Mesendoderm (in vitro differentiated cells): ENCODE measurements at regions not wholly inside any gene's neighbourhood (a gene's known extent, or its start where the extent isn't known, plus 50 kb on each side); places are given as distances from the start of the nearest gene placed in this dataset.

Experiments used
- DNase-seq: peaks from one replicate; pipeline ENCODE4 v3.0.0; 2013
- H2AK5ac ChIP-seq: 2 replicates; pipeline ENCODE4 v1.6.1; 2013; ENCODE audit warnings: low read length, inconsistent platforms
- H2BK120ac ChIP-seq: 2 replicates; pipeline ENCODE4 v1.6.1; 2013; ENCODE audit warnings: low read depth, mild to moderate bottlenecking, low read length, moderate library complexity, mixed read lengths
- H2BK15ac ChIP-seq: replicated peaks from 2 replicates; pipeline ENCODE4 v1.6.1; 2013; ENCODE audit warnings: low read depth, mild to moderate bottlenecking, moderate library complexity
- H2BK5ac ChIP-seq: 2 replicates; pipeline ENCODE4 v1.6.1; 2013; ENCODE audit warnings: low read length, inconsistent platforms
- H3K18ac ChIP-seq: 2 replicates; pipeline ENCODE4 v1.6.1; 2013; ENCODE audit warnings: mild to moderate bottlenecking, low read length, mixed read lengths
- H3K23ac ChIP-seq: one replicate; pipeline ENCODE4 v1.6.1; 2013; ENCODE audit warnings: low read length
- H3K27ac ChIP-seq: 2 replicates; pipeline ENCODE4 v1.5.1; 2013; ENCODE audit warnings: low read depth, mild to moderate bottlenecking, inconsistent platforms, low read length, moderate library complexity
- H3K27me3 ChIP-seq: 2 replicates; pipeline ENCODE4 v1.6.1; 2013; ENCODE audit warnings: low read length, control low read depth, mild to moderate bottlenecking, inconsistent platforms; ENCODE audit not compliant: insufficient read depth, poor library complexity
- H3K36me3 ChIP-seq: 2 replicates; pipeline ENCODE4 v1.6.1; 2013; ENCODE audit warnings: low read length, inconsistent platforms; ENCODE audit not compliant: control insufficient read depth, insufficient read depth
- H3K4ac ChIP-seq: one replicate; pipeline ENCODE4 v1.6.1; 2013; ENCODE audit warnings: low read depth, mild to moderate bottlenecking, low read length, moderate library complexity
- H3K4me1 ChIP-seq: 2 replicates; pipeline ENCODE4 v1.6.1; 2013; ENCODE audit warnings: low read depth, low read length, inconsistent platforms; ENCODE audit not compliant: control insufficient read depth
- H3K4me2 ChIP-seq: 2 replicates; pipeline ENCODE4 v1.6.1; 2013; ENCODE audit warnings: low read length
- H3K4me3 ChIP-seq: 2 replicates; pipeline ENCODE4 v1.5.1; 2013; ENCODE audit warnings: mild to moderate bottlenecking, low read length
- H3K56ac ChIP-seq: one replicate; pipeline ENCODE4 v1.6.1; 2013; ENCODE audit warnings: low read length
- H3K79me1 ChIP-seq: 2 replicates; pipeline ENCODE4 v1.6.1; 2013; ENCODE audit warnings: low read length, inconsistent platforms
- H3K79me2 ChIP-seq: 2 replicates; pipeline ENCODE4 v1.6.1; 2013; ENCODE audit warnings: mild to moderate bottlenecking, low read length; ENCODE audit not compliant: control insufficient read depth, insufficient read depth
- H3K9ac ChIP-seq: 2 replicates; pipeline ENCODE4 v1.6.1; 2013; ENCODE audit warnings: low read length, inconsistent platforms
- H4K5ac ChIP-seq: one replicate; pipeline ENCODE4 v1.6.1; 2013; ENCODE audit warnings: low read length
- H4K8ac ChIP-seq: one replicate; pipeline ENCODE4 v1.6.1; 2013; ENCODE audit warnings: low read depth, mild to moderate bottlenecking, control low read depth, low read length, moderate library complexity
- WGBS: extraction: QIAGEN DNeasy Blood & Tissue Kit; methylation state at CpG from one replicate; pipeline ENCODE4 v1.1.7; 2013; ENCODE audit warnings: low lambda C conversion rate, missing lambda C conversion rate; ENCODE audit not compliant: insufficient coverage; ENCODE audit errors: extremely low coverage; 5-methylcytosine and 5-hydroxymethylcytosine counted together

DNA sequence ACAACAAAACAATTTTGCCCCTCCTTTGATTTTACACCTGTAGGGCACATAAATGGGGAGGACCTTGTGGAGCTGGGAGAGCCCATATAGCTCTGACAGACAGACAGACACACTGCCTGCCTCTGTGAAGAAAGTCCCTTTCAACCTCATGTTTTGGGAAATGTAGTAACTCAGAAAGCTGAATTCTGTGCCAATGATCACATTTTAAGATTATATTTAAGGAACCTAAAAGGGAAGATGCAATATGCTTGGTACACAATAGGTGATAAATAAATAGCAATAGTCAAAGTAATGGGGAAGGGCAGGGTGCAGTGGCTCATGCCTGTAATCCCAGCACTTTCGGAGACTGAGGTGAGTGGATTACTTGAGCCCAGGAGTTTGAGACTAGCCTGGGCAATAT is 446.4 kb upstream of the ID2 start:
- Histone ChIP-seq H2BK15ac (no peak overlapping the region), H3K79me1 (no peaks in the 10 kb centered on the region), H3K4ac (no peak overlapping the region), H4K5ac (no peak overlapping the region), H3K56ac (no peak overlapping the region), H2BK120ac (no peak overlapping the region), H3K4me1 (no peaks in the 10 kb centered on the region), H3K23ac (no peak overlapping the region), H4K8ac (no peak overlapping the region), H3K4me2 (no peak overlapping the region), H2BK5ac (no peak overlapping the region), H3K27ac (no peak overlapping the region), H3K36me3 (no peaks in the 10 kb centered on the region), H2AK5ac (no peak overlapping the region), H3K79me2 (no peaks in the 10 kb centered on the region), H3K4me3 (no peak overlapping the region), H3K27me3 (no peaks in the 10 kb centered on the region), H3K9ac (no peak overlapping the region), H3K18ac (no peak overlapping the region)
- no CpG with 5 or more reads among the region's 1 CpG for WGBS
- DNase-seq = no peak

DNA sequence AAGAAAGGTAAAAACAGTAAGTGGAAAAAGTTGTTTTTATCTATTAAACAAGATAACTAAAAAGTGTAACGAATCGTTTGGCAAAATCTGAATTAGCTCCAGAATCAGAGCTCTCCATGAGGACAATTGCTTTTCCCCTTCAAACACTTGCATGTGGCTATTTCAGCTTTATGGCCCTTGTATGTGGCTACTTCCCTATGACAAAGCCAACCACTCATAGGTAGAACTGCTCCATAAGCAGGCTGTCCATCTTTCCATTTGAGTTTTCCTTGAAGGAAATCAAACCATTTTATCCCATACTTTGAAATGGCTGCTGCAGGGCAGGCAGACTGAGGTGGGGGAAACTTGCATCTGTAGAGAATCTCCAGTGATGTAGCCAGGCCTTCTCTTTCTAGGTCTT is 445.5 kb upstream of the ID2 start:
- no CpG with 5 or more reads among the region's 2 CpGs for WGBS
- no peak overlapping the region for H3K23ac ChIP-seq

DNA sequence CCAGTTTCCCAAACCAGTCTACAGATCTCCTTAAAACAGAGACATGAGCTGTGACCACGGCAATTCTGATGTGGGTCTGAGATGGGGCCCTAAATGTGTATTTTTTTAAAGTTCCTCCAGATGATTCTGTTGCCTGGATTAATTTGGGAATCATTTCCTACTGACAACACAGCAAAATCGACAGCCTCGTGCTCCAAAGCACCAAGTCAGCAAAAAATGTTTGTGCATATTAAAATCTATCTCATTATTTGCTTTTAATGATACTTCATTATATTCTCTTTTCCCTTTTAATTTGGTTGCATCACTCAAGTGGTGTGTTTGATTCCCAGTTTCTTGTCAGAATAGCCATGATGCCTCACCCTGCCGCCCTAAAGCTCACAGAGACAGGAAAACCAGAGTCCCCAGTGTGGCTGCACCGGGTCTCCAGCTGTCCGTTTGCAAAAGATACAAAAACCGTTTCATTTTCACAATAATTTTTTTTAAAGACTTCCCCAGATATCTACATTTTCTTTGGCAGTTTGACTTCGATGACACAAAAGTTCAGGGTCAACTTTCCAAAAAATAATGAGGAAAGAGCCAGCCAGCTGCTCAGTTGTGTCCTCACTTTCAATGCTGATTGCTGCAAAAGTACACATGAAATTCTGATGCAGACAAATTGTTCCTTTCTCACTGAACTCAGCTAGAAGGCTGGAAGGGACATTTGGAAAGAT is 443.2 kb upstream of the ID2 start:
- H4K5ac ChIP-seq = no peak overlapping the region
- H3K79me1 ChIP-seq = no peaks in the 10 kb centered on the region
- H3K79me2 ChIP-seq = no peaks in the 10 kb centered on the region
- H3K18ac ChIP-seq = no peak overlapping the region
- H3K4me1 ChIP-seq = no peaks in the 10 kb centered on the region
- H3K4me3 ChIP-seq = no peak overlapping the region
- H3K9ac ChIP-seq = no peak overlapping the region
- no peak overlapping the region for H3K4me2 ChIP-seq
- H3K36me3 ChIP-seq = no peaks in the 10 kb centered on the region
- no peak overlapping the region for H2BK5ac ChIP-seq
- no peaks in the 10 kb centered on the region for H3K27me3 ChIP-seq
- no peak overlapping the region for H2AK5ac ChIP-seq
- no CpG with 5 or more reads among the region's 8 CpGs for WGBS
- H2BK120ac ChIP-seq = no peak overlapping the region
- no peak overlapping the region for H3K4ac ChIP-seq
- no peak overlapping the region for H2BK15ac ChIP-seq
- DNase-seq = no peak
- no peak overlapping the region for H4K8ac ChIP-seq
- no peak overlapping the region for H3K27ac ChIP-seq
- H3K56ac ChIP-seq = no peak overlapping the region
- H3K23ac ChIP-seq = no peak overlapping the region

More for the DNA sequence above, 445.5 kb upstream of the ID2 start:
- no peak overlapping the region for H4K5ac ChIP-seq
- no peak overlapping the region for H3K4me3 ChIP-seq
- H4K8ac ChIP-seq = no peak overlapping the region
- H3K79me1 ChIP-seq = no peaks in the 10 kb centered on the region
- no peak overlapping the region for H3K4ac ChIP-seq
- no peak overlapping the region for H2BK5ac ChIP-seq
- H2BK15ac ChIP-seq = no peak overlapping the region
- no peak overlapping the region for H2BK120ac ChIP-seq
- H3K79me2 ChIP-seq = no peaks in the 10 kb centered on the region
- H3K27me3 ChIP-seq = no peaks in the 10 kb centered on the region
- H3K18ac ChIP-seq = no peak overlapping the region
- no peaks in the 10 kb centered on the region for H3K36me3 ChIP-seq
- H3K9ac ChIP-seq = no peak overlapping the region
- H3K27ac ChIP-seq = no peak overlapping the region
- no peak overlapping the region for H3K4me2 ChIP-seq
- H3K56ac ChIP-seq = no peak overlapping the region
- no peaks in the 10 kb centered on the region for H3K4me1 ChIP-seq
- no peak overlapping the region for H2AK5ac ChIP-seq
- no peak for DNase-seq

DNA sequence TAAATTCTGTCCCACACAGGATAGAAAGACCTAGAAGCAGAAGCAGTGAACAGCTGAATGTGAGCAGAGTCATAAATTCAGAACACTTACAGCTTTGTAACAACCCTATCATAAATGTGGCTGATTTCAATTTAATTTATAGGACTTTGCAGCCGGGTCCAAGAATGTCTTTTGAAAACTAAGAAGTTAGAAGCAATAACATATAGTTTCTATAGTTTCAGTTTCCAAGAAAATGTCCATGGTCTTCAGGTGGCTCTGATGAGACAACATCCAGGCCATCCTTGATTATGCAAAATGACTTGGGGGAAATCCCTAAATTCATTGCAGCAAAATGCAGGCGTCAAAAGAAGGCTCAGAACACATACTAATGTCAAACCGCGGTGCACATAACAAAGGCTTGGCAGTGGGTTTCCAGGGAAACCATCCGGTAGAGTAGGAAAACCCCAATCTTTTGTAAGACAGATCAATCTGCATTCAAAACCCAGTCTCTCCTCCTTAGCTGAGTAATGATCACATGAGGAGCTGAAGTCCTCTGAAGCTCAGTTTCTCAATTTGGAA is 442.2 kb upstream of the ID2 start:
- Histone ChIP-seq H3K27ac (no peak overlapping the region), H2BK5ac (no peak overlapping the region), H3K4ac (no peak overlapping the region), H3K36me3 (no peaks in the 10 kb centered on the region), H3K56ac (no peak overlapping the region), H4K8ac (no peak overlapping the region), H3K4me2 (no peak overlapping the region), H2BK15ac (no peak overlapping the region), H3K18ac (no peak overlapping the region), H2BK120ac (no peak overlapping the region), H3K79me2 (no peaks in the 10 kb centered on the region), H3K79me1 (no peaks in the 10 kb centered on the region), H4K5ac (no peak overlapping the region), H3K4me1 (no peaks in the 10 kb centered on the region), H3K27me3 (no peaks in the 10 kb centered on the region), H2AK5ac (no peak overlapping the region), H3K4me3 (no peak overlapping the region), H3K23ac (no peak overlapping the region), H3K9ac (no peak overlapping the region)
- no CpG with 5 or more reads among the region's 5 CpGs for WGBS
- DNase-seq = peak; percentile 33

DNA sequence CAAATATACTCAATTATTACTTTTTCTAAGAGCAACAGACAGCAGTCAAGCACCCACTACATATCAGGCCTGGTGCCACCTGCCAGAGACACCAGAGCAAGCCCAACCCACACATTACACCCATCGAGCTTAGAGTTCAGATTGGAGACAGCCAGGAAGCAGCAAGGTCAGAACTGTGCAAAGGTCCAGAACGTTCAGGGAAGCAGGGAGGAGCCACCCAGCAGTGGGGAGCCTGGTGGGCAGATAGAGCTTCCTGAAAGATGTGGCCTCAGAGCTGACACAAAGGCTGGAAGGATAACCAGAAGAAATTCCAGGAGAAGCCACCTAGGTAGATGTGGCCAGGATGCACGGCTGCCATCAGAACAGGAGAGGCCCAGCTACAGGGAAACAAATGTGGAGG is 440.5 kb upstream of the ID2 start:
- Histone ChIP-seq H3K56ac (no peak overlapping the region), H3K23ac (no peak overlapping the region), H3K36me3 (no peaks in the 10 kb centered on the region), H3K27ac (no peak overlapping the region), H2AK5ac (no peak overlapping the region), H2BK15ac (no peak overlapping the region), H3K4me2 (no peak overlapping the region), H4K8ac (no peak overlapping the region), H2BK5ac (no peak overlapping the region), H3K9ac (no peak overlapping the region), H3K18ac (no peak overlapping the region), H3K4me3 (no peak overlapping the region), H3K79me2 (no peaks in the 10 kb centered on the region), H3K27me3 (no peaks in the 10 kb centered on the region), H4K5ac (no peak overlapping the region), H3K4ac (no peak overlapping the region), H3K79me1 (no peaks in the 10 kb centered on the region), H2BK120ac (no peak overlapping the region), H3K4me1 (no peaks in the 10 kb centered on the region)
- whole genome bisulfite sequencing = no CpG with 5 or more reads among the region's 3 CpGs
- DNase-seq = no peak

DNA sequence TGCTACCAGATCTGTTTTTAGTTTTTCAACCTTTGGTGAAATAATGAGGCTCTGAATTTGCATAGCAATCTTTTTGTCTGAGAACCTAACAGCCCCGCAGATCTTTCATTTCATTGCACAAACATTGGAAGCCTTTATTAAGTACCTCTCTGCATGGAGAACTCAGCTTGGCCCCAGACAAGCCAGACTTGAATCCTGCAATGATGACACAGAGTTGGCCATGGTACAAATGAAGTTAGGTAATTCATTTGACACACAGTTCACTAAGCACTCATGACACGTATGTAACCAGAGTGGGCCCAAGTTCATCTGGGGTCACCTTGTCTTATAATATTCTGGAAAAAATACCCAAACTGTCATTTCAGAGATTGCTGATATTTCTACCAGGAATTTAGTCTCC is 439.1 kb upstream of the ID2 start:
- H4K5ac ChIP-seq = no peak overlapping the region
- no peak overlapping the region for H2BK120ac ChIP-seq
- no CpG with 5 or more reads among the region's 2 CpGs for WGBS
- H3K79me1 ChIP-seq = no peaks in the 10 kb centered on the region
- H3K4ac ChIP-seq = no peak overlapping the region
- H2AK5ac ChIP-seq = no peak overlapping the region
- no peaks in the 10 kb centered on the region for H3K27me3 ChIP-seq
- no peaks in the 10 kb centered on the region for H3K79me2 ChIP-seq
- no peak overlapping the region for H2BK5ac ChIP-seq
- H3K23ac ChIP-seq = no peak overlapping the region
- H2BK15ac ChIP-seq = no peak overlapping the region
- no peak for DNase-seq
- H3K4me1 ChIP-seq = no peaks in the 10 kb centered on the region
- H3K56ac ChIP-seq = no peak overlapping the region
- no peak overlapping the region for H3K27ac ChIP-seq
- H3K36me3 ChIP-seq = no peaks in the 10 kb centered on the region
- no peak overlapping the region for H3K4me3 ChIP-seq
- no peak overlapping the region for H3K9ac ChIP-seq
- no peak overlapping the region for H3K18ac ChIP-seq
- H3K4me2 ChIP-seq = no peak overlapping the region
- no peak overlapping the region for H4K8ac ChIP-seq
